ENCODE measurements at regions not wholly inside any gene's neighbourhood (a gene's known extent, or its start where the extent isn't known, plus 50 kb on each side); places are given as distances from the start of the nearest gene placed in this dataset.

GRCh38 chr12:90619943-90620342 lies 335.0 kb downstream of the CCER1 start:
- TF ChIP-seq CTCF (IDR thresholded peaks at IDR 0.05 in 8 of 11, conservative IDR thresholded peaks at IDR 0.05 in 3 of 11) (no peak), POLR2A (IDR thresholded peaks at IDR 0.05) (no peak), POLR2AphosphoS5 (IDR thresholded peaks at IDR 0.05) (no peak)

All from spleen (tissue), 7 donors.